H1 (cell line): ENCODE measurements at regions not wholly inside any gene's neighbourhood (a gene's known extent, or its start where the extent isn't known, plus 50 kb on each side); places are given as distances from the start of the nearest gene placed in this dataset.

Experiments
- BCL11A ChIP-seq, 2 experiments: IDR thresholded peaks; one replicate each; pipeline ENCODE4 v1.6.1; 2011; ENCODE audit warnings: low read depth in 2 of 2, low read length in 2 of 2, mild to moderate bottlenecking in 2 of 2
- RFX5 ChIP-seq: IDR thresholded peaks from 2 replicates; pipeline ENCODE4 v1.6.1; 2011; ENCODE audit warnings: low read depth, low read length, improper control_type of control experiment, borderline replicate concordance
- SIN3A ChIP-seq, 2 experiments: IDR thresholded peaks in 1 of 2; conservative IDR thresholded peaks in 1 of 2; 2 replicates each; pipeline ENCODE4 v1.6.1; 2011 to 2012; ENCODE audit warnings: low read length in 2 of 2, improper control_type of control experiment in 1 of 2, low read depth in 1 of 2, mild to moderate bottlenecking in 1 of 2
- SUZ12 ChIP-seq: fragments of 200-600 bp; sonication (generic); IDR thresholded peaks from 2 replicates; pipeline ENCODE4 v1.6.1; 2012; ENCODE audit warnings: mild to moderate bottlenecking, inconsistent platforms, low read length, moderate library complexity, mixed read lengths
- TEAD4 ChIP-seq: IDR thresholded peaks from 2 replicates; pipeline ENCODE4 v1.6.1; 2012; ENCODE audit warnings: low read depth, low read length, inconsistent platforms, mixed read lengths

DNA sequence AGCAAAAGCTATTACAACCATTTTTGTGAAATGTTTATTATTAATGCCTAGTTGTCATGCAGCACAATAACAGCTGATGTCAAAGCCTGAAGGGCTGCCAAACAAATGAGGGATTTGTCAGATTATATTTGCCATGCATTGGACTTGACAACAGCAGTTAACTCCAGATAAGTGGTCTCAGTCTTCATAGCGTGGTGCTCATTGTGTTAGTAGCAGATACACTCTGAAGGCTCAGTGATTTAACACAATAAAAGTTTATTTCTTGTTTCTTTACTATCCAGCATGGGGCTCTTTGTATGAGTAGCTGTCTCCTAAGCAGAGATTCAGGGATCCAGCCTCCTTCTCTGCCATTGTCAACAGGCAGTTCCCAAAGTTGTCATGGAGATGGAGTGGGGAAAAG lies 76.0 kb upstream of the PTGFRN start (continued):
- no peak for TF ChIP-seq SUZ12
- TF ChIP-seq SIN3A (conservative IDR thresholded peaks at IDR 0.05 in 1 of 2, IDR thresholded peaks at IDR 0.05 in 1 of 2; ENCODE audit: low read depth in 1 of 2, low read length in 2 of 2), result no peak
- TF ChIP-seq TEAD4, result no peak
- no peak for TF ChIP-seq RFX5
- no peak for TF ChIP-seq BCL11A (IDR thresholded peaks at IDR 0.05; ENCODE audit: low read depth in 2 of 2, low read length in 2 of 2)
